H1 (cell line): ENCODE measurements at regions not wholly inside any gene's neighbourhood (a gene's known extent, or its start where the extent isn't known, plus 50 kb on each side); places are given as distances from the start of the nearest gene placed in this dataset.

Experiments
- CTCF ChIA-PET: fragments of 300-600 bp; sonication (Branson Sonifier 250); formaldehyde crosslinking; loops from one replicate; lab custom pipeline; 2021; ENCODE audit not compliant: partially characterized antibody; lab: Charles Lee
- POLR2A ChIA-PET: fragments of 300-600 bp; sonication (Branson Sonifier 250); formaldehyde crosslinking; loops from one replicate; lab custom pipeline; 2021; ENCODE audit warnings: inconsistent platforms; ENCODE audit not compliant: partially characterized antibody; lab: Charles Lee
- DNase-seq, 2 experiments: peaks; one replicate each; pipeline versions ENCODE4 v3.0.0 to v3.0.0-alpha.2; 2010 to 2022; ENCODE audit warnings: low spot score in 2 of 2, low read depth in 1 of 2, mixed read lengths in 1 of 2
- FAIRE-seq: peaks from 2 replicates; lab custom pipeline; 2011; peaks lifted over from hg19 to GRCh38; lab: Jason Lieb, UNC
- H2AFZ ChIP-seq: 2 replicates; pipeline ENCODE4 v1.8.1; 2012; ENCODE audit warnings: low read length, inconsistent platforms
- H2AK5ac ChIP-seq: 2 replicates; pipeline ENCODE4 v1.6.1; 2013; ENCODE audit warnings: low read depth, low read length
- H2BK120ac ChIP-seq: replicated peaks from 2 replicates; pipeline ENCODE3; 2013; ENCODE audit warnings: low read depth, low read length, inconsistent platforms
- H2BK12ac ChIP-seq: 2 replicates; pipeline ENCODE4 v1.6.1; 2013; ENCODE audit warnings: low read depth, low read length
- H2BK15ac ChIP-seq: 2 replicates; pipeline ENCODE4 v1.6.1; 2013; ENCODE audit warnings: low read length
- H2BK20ac ChIP-seq: 2 replicates; pipeline ENCODE4 v1.6.1; 2013; ENCODE audit warnings: low read length
- H2BK5ac ChIP-seq: 2 replicates; pipeline ENCODE4 v1.6.1; 2013; ENCODE audit warnings: low read depth, low read length
- H3K14ac ChIP-seq: 2 replicates; pipeline ENCODE4 v1.6.1; 2013; ENCODE audit warnings: inconsistent platforms; ENCODE audit not compliant: insufficient read length
- H3K18ac ChIP-seq: 2 replicates; pipeline ENCODE4 v1.6.1; 2013; ENCODE audit warnings: low read length; ENCODE audit errors: extremely low read depth
- H3K23ac ChIP-seq: 2 replicates; pipeline ENCODE4 v1.6.1; 2013; ENCODE audit warnings: inconsistent platforms; ENCODE audit not compliant: insufficient read length
- H3K23me2 ChIP-seq: 2 replicates; pipeline ENCODE4 v1.6.1; 2013; ENCODE audit warnings: low read depth, low read length
- H3K27ac ChIP-seq: 2 replicates; pipeline ENCODE4 v1.6.1; 2011; ENCODE audit warnings: low read depth, low read length, inconsistent platforms
- H3K27me3 ChIP-seq, 4 experiments: replicated peaks in 1 of 4; 1 replicate in 1 of 4; 2 replicates in 3 of 4; pipeline versions ENCODE4 v1.6.1 to v1.8.1; 2011 to 2013; ENCODE audit warnings: low read length in 3 of 4, mild to moderate bottlenecking in 3 of 4, inconsistent platforms in 2 of 4, mixed read lengths in 2 of 4, moderate library complexity in 1 of 4; ENCODE audit not compliant: control insufficient read depth in 3 of 4, insufficient read depth in 3 of 4; ENCODE audit errors: extremely low read depth in 1 of 4
- H3K36me3 ChIP-seq, 4 experiments: 2 replicates each; pipeline versions ENCODE4 v1.6.1 to v1.8.1; 2011 to 2013; ENCODE audit warnings: mild to moderate bottlenecking in 4 of 4, low read length in 3 of 4, moderate library complexity in 2 of 4, control low read depth in 1 of 4, inconsistent platforms in 1 of 4; ENCODE audit not compliant: insufficient read depth in 4 of 4, control insufficient read depth in 2 of 4
- H3K4ac ChIP-seq: replicated peaks from 2 replicates; pipeline ENCODE3; 2013; ENCODE audit warnings: low read length, low read depth, mixed read lengths, inconsistent platforms; ENCODE audit not compliant: insufficient read length
- H3K4me1 ChIP-seq, 4 experiments: replicated peaks in 1 of 4; 1 replicate in 1 of 4; 2 replicates in 3 of 4; pipeline versions ENCODE4 v1.6.1 to v1.8.1; 2011 to 2013; ENCODE audit warnings: low read length in 3 of 4, inconsistent platforms in 2 of 4, mixed read lengths in 1 of 4; ENCODE audit not compliant: insufficient read depth in 4 of 4, control insufficient read depth in 3 of 4
- H3K4me2 ChIP-seq, 2 experiments: 2 replicates each; pipeline versions ENCODE4 v1.6.1 to v1.8.1; 2011 to 2013; ENCODE audit warnings: low read depth in 2 of 2, low read length in 2 of 2, control low read depth in 1 of 2, inconsistent platforms in 1 of 2, mild to moderate bottlenecking in 1 of 2; ENCODE audit not compliant: insufficient read depth in 1 of 2
- H3K4me3 ChIP-seq, 4 experiments: fragments of 200-600, 300-600 bp in 1 of 4; sonication (generic), shearing (Covaris generic), sonication (Bioruptor Twin) in 1 of 4; 2 replicates each; pipeline versions ENCODE4 v1.5.1 to v1.8.1; 2011 to 2016; ENCODE audit warnings: low read length in 4 of 4, low read depth in 3 of 4, control low read depth in 2 of 4, inconsistent platforms in 2 of 4, mild to moderate bottlenecking in 2 of 4, mixed read lengths in 1 of 4, moderate library complexity in 1 of 4; ENCODE audit not compliant: insufficient read depth in 2 of 4; ENCODE audit errors: extremely low read depth in 1 of 4
- H3K56ac ChIP-seq: replicated peaks from 2 replicates; pipeline ENCODE3; 2013; ENCODE audit warnings: low read depth, mild to moderate bottlenecking, mixed read lengths, low read length, inconsistent platforms; ENCODE audit not compliant: insufficient read length
- H3K79me1 ChIP-seq: 2 replicates; pipeline ENCODE4 v1.6.1; 2013; ENCODE audit warnings: low read depth, low read length, control low read depth
- H3K79me2 ChIP-seq, 2 experiments: 2 replicates each; pipeline versions ENCODE4 v1.6.1 to v1.8.1; 2012 to 2013; ENCODE audit warnings: low read length in 2 of 2, mild to moderate bottlenecking in 2 of 2, inconsistent platforms in 1 of 2; ENCODE audit not compliant: insufficient read depth in 2 of 2, control insufficient read depth in 1 of 2
- H3K9ac ChIP-seq, 4 experiments: replicated peaks in 1 of 4; 1 replicate in 1 of 4; 2 replicates in 3 of 4; pipeline versions ENCODE4 v1.6.1 to v1.8.1; 2011 to 2013; ENCODE audit warnings: low read depth in 3 of 4, low read length in 3 of 4, control low read depth in 2 of 4, mild to moderate bottlenecking in 2 of 4, moderate library complexity in 2 of 4, inconsistent platforms in 1 of 4; ENCODE audit errors: extremely low read depth in 1 of 4
- H3K9me3 ChIP-seq, 2 experiments: 2 replicates each; pipeline versions ENCODE4 v1.6.1 to v1.8.1; 2012 to 2013; ENCODE audit warnings: mild to moderate bottlenecking in 2 of 2, moderate library complexity in 2 of 2, control low read depth in 1 of 2, inconsistent platforms in 1 of 2, low read depth in 1 of 2, low read length in 1 of 2, mixed read lengths in 1 of 2; ENCODE audit not compliant: insufficient read depth in 2 of 2
- H4K20me1 ChIP-seq, 2 experiments: replicated peaks in 1 of 2; 2 replicates each; pipeline versions ENCODE3 to v1.8.1; 2011 to 2013; ENCODE audit warnings: inconsistent platforms in 2 of 2, low read length in 2 of 2, mild to moderate bottlenecking in 1 of 2; ENCODE audit not compliant: insufficient read depth in 2 of 2, control insufficient read depth in 1 of 2
- H4K5ac ChIP-seq: 2 replicates; pipeline ENCODE4 v1.6.1; 2013; ENCODE audit warnings: low read length, low read depth, mixed read lengths, inconsistent platforms; ENCODE audit not compliant: insufficient read length
- H4K8ac ChIP-seq: 2 replicates; pipeline ENCODE4 v1.8.0; 2013; ENCODE audit warnings: mild to moderate bottlenecking, moderate library complexity, low read length, inconsistent platforms; ENCODE audit not compliant: insufficient read depth; ENCODE audit errors: extremely low read depth
- H4K91ac ChIP-seq: replicated peaks from 2 replicates; pipeline ENCODE3; 2013; ENCODE audit warnings: low read length, mixed read lengths, inconsistent platforms; ENCODE audit not compliant: insufficient read length
- BRCA1 ChIP-seq: IDR thresholded peaks from 2 replicates; pipeline ENCODE4 v1.6.1; 2012; ENCODE audit warnings: low read depth, low read length, improper control_type of control experiment
- RFX5 ChIP-seq: IDR thresholded peaks from 2 replicates; pipeline ENCODE4 v1.6.1; 2011; ENCODE audit warnings: low read depth, low read length, improper control_type of control experiment, borderline replicate concordance
- WGBS, 2 experiments: shearing (Covaris generic) in 1 of 2; methylation state at CpG; one replicate each; pipeline versions ENCODE4 v1.1.6 to v1.1.7; 2013 to 2015; ENCODE audit warnings: low lambda C conversion rate in 2 of 2, mixed read lengths in 2 of 2, inconsistent platforms in 1 of 2, low coverage in 1 of 2, missing lambda C conversion rate in 1 of 2; ENCODE audit not compliant: insufficient replicate concordance in 2 of 2, insufficient coverage in 1 of 2, insufficient read length in 1 of 2; ENCODE audit errors: extremely low coverage in 1 of 2, missing lambda C conversion rate in 1 of 2; 5-methylcytosine and 5-hydroxymethylcytosine counted together

- Histone ChIP-seq H3K9ac (no peak overlapping the region), H2AK5ac (no peak overlapping the region), H3K79me2 (no peaks in the 10 kb centered on the region), H3K23ac (no peak overlapping the region), H3K79me1 (no peaks in the 10 kb centered on the region), H3K27me3 (no peaks in the 10 kb centered on the region), H2BK20ac (no peak overlapping the region), H3K4me1 (peaks cover 0 to 17% (median 7%) of the 10 kb centered on the region in 4 experiments; a peak in 4 of 7 replicates), H3K4me2 (no peak overlapping the region), H2AFZ (no peak overlapping the region), H4K91ac (no peak overlapping the region), H2BK15ac (no peak overlapping the region), H3K4me3 (no peak overlapping the region)
- CTCF ChIA-PET: interaction anchor here (1.2 kb wide), 1 partner anchor 189 kb away, joined by 3 read pairs; no protein-coding TSS in a partner anchor
- WGBS, 2 experiments: 100% methylated on average over 2 of the region's 2 CpGs; no CpG with 5 or more reads in 1 of the 2 experiments
- TF ChIP-seq BRCA1: no peak
- TF ChIP-seq RFX5: no peak
- TF ChIP-seq, all 59 proteins: peak for 0
- Histone ChIP-seq H3K27ac (no peak overlapping the region), H3K18ac (no peak overlapping the region), H3K36me3 (no peaks in the 10 kb centered on the region; a peak in 1 of 8 replicates), H2BK12ac (no peak overlapping the region), H4K8ac (no peak overlapping the region), H4K20me1 (no peaks in the 10 kb centered on the region), H3K4ac (peak overlapping the region; percentile 10), H3K9me3 (peaks cover 0 to 4% of the 10 kb centered on the region in 2 experiments; a peak in 1 of 4 replicates), H2BK120ac (no peak overlapping the region), H4K5ac (no peak overlapping the region), H3K23me2 (no peaks in the 10 kb centered on the region), H3K56ac (no peak overlapping the region), H2BK5ac (0 out of 2 replicates have a peak overlapping the region, but pooled peaks have one; percentile 3), H3K14ac (no peak overlapping the region)
- no peak for FAIRE-seq
- DNase-seq: no peak
- POLR2A ChIA-PET: no interaction called here
These were observed 273.9 kb downstream of the PDCD6IP start for GRCh38 chr3:34072297-34072696.
